H9 (cell line): ENCODE measurements at regions not wholly inside any gene's neighbourhood (a gene's known extent, or its start where the extent isn't known, plus 50 kb on each side); places are given as distances from the start of the nearest gene placed in this dataset.

Experiments used
- DNase-seq: peaks from one replicate; pipeline ENCODE4 v3.0.0-alpha.2; 2017
- H2AFZ ChIP-seq: one replicate; pipeline ENCODE4 v1.6.1; 2013; ENCODE audit warnings: mild to moderate bottlenecking, low read length, control low read depth, moderate library complexity
- H2AK5ac ChIP-seq: 2 replicates; pipeline ENCODE4 v1.6.1; 2013; ENCODE audit warnings: low read length, control low read depth, mixed read lengths; ENCODE audit not compliant: insufficient read length
- H2BK120ac ChIP-seq: one replicate; pipeline ENCODE4 v1.6.1; 2013; ENCODE audit warnings: low read depth, mild to moderate bottlenecking, low read length, control low read depth, inconsistent platforms; ENCODE audit not compliant: poor library complexity, severe bottlenecking
- H2BK12ac ChIP-seq: 2 replicates; pipeline ENCODE4 v1.6.1; 2013; ENCODE audit warnings: low read length, control low read depth, mixed read lengths, low read depth; ENCODE audit not compliant: insufficient read length
- H2BK15ac ChIP-seq: 2 replicates; pipeline ENCODE4 v1.6.1; 2013; ENCODE audit warnings: low read depth, low read length, control low read depth
- H2BK20ac ChIP-seq: one replicate; pipeline ENCODE4 v1.6.1; 2013; ENCODE audit warnings: low read depth, mild to moderate bottlenecking, low read length, control low read depth, inconsistent platforms; ENCODE audit not compliant: poor library complexity, severe bottlenecking
- H2BK5ac ChIP-seq: 2 replicates; pipeline ENCODE4 v1.6.1; 2013; ENCODE audit warnings: low read length, control low read depth, mixed read lengths; ENCODE audit not compliant: insufficient read length
- H3K14ac ChIP-seq: 2 replicates; pipeline ENCODE4 v1.6.1; 2013; ENCODE audit warnings: low read length, control low read depth; ENCODE audit not compliant: insufficient read depth
- H3K18ac ChIP-seq: 2 replicates; pipeline ENCODE4 v1.6.1; 2013; ENCODE audit warnings: low read depth, mild to moderate bottlenecking, mixed read lengths, low read length, control low read depth; ENCODE audit not compliant: insufficient read length
- H3K23ac ChIP-seq: 2 replicates; pipeline ENCODE4 v1.6.1; 2013; ENCODE audit warnings: low read length, control low read depth, mixed read lengths, low read depth; ENCODE audit not compliant: insufficient read length
- H3K23me2 ChIP-seq: 2 replicates; pipeline ENCODE4 v1.6.1; 2013; ENCODE audit warnings: low read depth, mild to moderate bottlenecking, mixed read lengths, low read length, control low read depth; ENCODE audit not compliant: insufficient read length, poor library complexity, severe bottlenecking
- H3K27ac ChIP-seq: 2 replicates; pipeline ENCODE4 v1.5.1; 2013; ENCODE audit warnings: low read length, control low read depth, mixed read lengths, low read depth; ENCODE audit not compliant: insufficient read length
- H3K27me3 ChIP-seq: 2 replicates; pipeline ENCODE4 v1.6.1; 2013; ENCODE audit warnings: low read length, control low read depth, inconsistent platforms; ENCODE audit not compliant: insufficient read depth
- H3K4ac ChIP-seq: 2 replicates; pipeline ENCODE4 v1.6.1; 2013; ENCODE audit warnings: low read depth, mild to moderate bottlenecking, control low read depth, inconsistent platforms, low read length, moderate library complexity
- H3K4me1 ChIP-seq: 2 replicates; pipeline ENCODE4 v1.6.1; 2013; ENCODE audit warnings: low read length, control low read depth, inconsistent platforms; ENCODE audit not compliant: insufficient read depth
- H3K4me2 ChIP-seq: 2 replicates; pipeline ENCODE4 v1.6.1; 2013; ENCODE audit warnings: low read length, control low read depth, mixed read lengths; ENCODE audit not compliant: insufficient read length, insufficient read depth
- H3K56ac ChIP-seq: 2 replicates; pipeline ENCODE4 v1.6.1; 2013; ENCODE audit warnings: low read depth, mild to moderate bottlenecking, mixed read lengths, low read length, control low read depth; ENCODE audit not compliant: insufficient read length
- H3K79me1 ChIP-seq: 2 replicates; pipeline ENCODE4 v1.6.1; 2013; ENCODE audit warnings: low read depth, mild to moderate bottlenecking, moderate library complexity, low read length, control low read depth, inconsistent platforms; ENCODE audit not compliant: insufficient read depth, poor library complexity, severe bottlenecking
- H3K79me2 ChIP-seq: 2 replicates; pipeline ENCODE4 v1.6.1; 2013; ENCODE audit warnings: low read length, control low read depth, inconsistent platforms; ENCODE audit not compliant: insufficient read depth
- H3K9ac ChIP-seq: 2 replicates; pipeline ENCODE4 v1.6.1; 2013; ENCODE audit warnings: low read length, control low read depth, mixed read lengths; ENCODE audit not compliant: insufficient read length; ENCODE audit errors: extremely low read depth
- H3K9me3 ChIP-seq: one replicate; pipeline ENCODE4 v1.6.1; 2013; ENCODE audit warnings: low read depth, low read length, inconsistent platforms; ENCODE audit not compliant: control insufficient read depth
- H3T11ph ChIP-seq: one replicate; pipeline ENCODE4 v1.6.1; 2013; ENCODE audit warnings: mild to moderate bottlenecking, low read length, control low read depth, inconsistent platforms
- H4K20me1 ChIP-seq: one replicate; pipeline ENCODE4 v1.6.1; 2013; ENCODE audit not compliant: control insufficient read depth, insufficient read length, insufficient read depth
- H4K5ac ChIP-seq: 2 replicates; pipeline ENCODE4 v1.6.1; 2013; ENCODE audit warnings: low read depth, mild to moderate bottlenecking, mixed read lengths, low read length, control low read depth; ENCODE audit not compliant: insufficient read length
- H4K8ac ChIP-seq: replicated peaks from 2 replicates; pipeline ENCODE4 v1.6.1; 2013; ENCODE audit warnings: low read length, control low read depth, mixed read lengths, low read depth; ENCODE audit not compliant: insufficient read length
- H4K91ac ChIP-seq: 2 replicates; pipeline ENCODE4 v1.6.1; 2013; ENCODE audit warnings: low read depth, mild to moderate bottlenecking, moderate library complexity, mixed read lengths, low read length, control low read depth; ENCODE audit not compliant: insufficient read length
- H3K27ac Mint-ChIP-seq, 3 experiments: 2 replicates in 2 of 3; 3 replicates in 1 of 3; pipeline ENCODE4 v1.8.0; 2020 to 2021; ENCODE audit warnings: mixed read lengths in 3 of 3, mild to moderate bottlenecking in 1 of 3, moderate library complexity in 1 of 3
- H3K27me3 Mint-ChIP-seq: 2 replicates; pipeline ENCODE4 v1.8.0; 2021; ENCODE audit warnings: low read depth, mild to moderate bottlenecking, moderate library complexity, mixed read lengths
- H3K36me3 Mint-ChIP-seq, 3 experiments: 2 replicates in 2 of 3; 3 replicates in 1 of 3; pipeline ENCODE4 v1.8.0; 2020 to 2021; ENCODE audit warnings: low read depth in 3 of 3, mixed read lengths in 3 of 3; ENCODE audit not compliant: insufficient read depth in 1 of 3
- H3K4me1 Mint-ChIP-seq, 2 experiments: 2 replicates each; pipeline ENCODE4 v1.8.0; 2020; ENCODE audit warnings: mixed read lengths in 2 of 2
- H3K4me3 Mint-ChIP-seq, 2 experiments: 2 replicates in 1 of 2; 3 replicates in 1 of 2; pipeline ENCODE4 v1.8.0; 2020 to 2021; ENCODE audit warnings: mild to moderate bottlenecking in 2 of 2, mixed read lengths in 2 of 2, moderate library complexity in 1 of 2
- H3K9me3 Mint-ChIP-seq, 2 experiments: 2 replicates in 1 of 2; 3 replicates in 1 of 2; pipeline ENCODE4 v1.8.0; 2020; ENCODE audit warnings: mild to moderate bottlenecking in 2 of 2, mixed read lengths in 2 of 2, moderate library complexity in 1 of 2
- CTCF ChIP-seq: fragments of 200-600 bp; sonication (generic); conservative IDR thresholded peaks from 3 replicates; pipeline ENCODE4 v1.8.0; 2021; ENCODE audit warnings: antibody characterized with exemption, mild to moderate bottlenecking
- WGBS: extraction: QIAGEN DNeasy Blood & Tissue Kit; methylation state at CpG from one replicate; pipeline ENCODE4 v1.1.7; 2013; ENCODE audit warnings: missing lambda C conversion rate, low lambda C conversion rate, mixed read lengths; ENCODE audit not compliant: insufficient read length; ENCODE audit errors: extremely low coverage; 5-methylcytosine and 5-hydroxymethylcytosine counted together

- no peak overlapping the region for H4K8ac ChIP-seq
- no peak overlapping the region for H3K4ac ChIP-seq
- no peak overlapping the region for H2BK20ac ChIP-seq
- H4K20me1 ChIP-seq = no peaks in the 10 kb centered on the region
- no peak overlapping the region for H2BK12ac ChIP-seq
- no peak overlapping the region for H2BK15ac ChIP-seq
- no peaks in the 10 kb centered on the region for H3K4me1 ChIP-seq
- Mint-ChIP-seq H3K4me1 (0 out of 4 replicates have a peak, but pooled peaks cover 0 to 2% of the 10 kb centered on the region in 2 experiments), H3K27me3 (no peaks in the 10 kb centered on the region), H3K4me3 (no peak overlapping the region), H3K36me3 (no peaks in the 10 kb centered on the region), H3K27ac (no peak overlapping the region), H3K9me3 (peaks cover 0 to 4% of the 10 kb centered on the region in 2 experiments; a peak in 2 of 5 replicates)
- H2AFZ ChIP-seq = no peak overlapping the region
- H3K23me2 ChIP-seq = no peaks in the 10 kb centered on the region
- H3K79me1 ChIP-seq = no peaks in the 10 kb centered on the region
- no peak overlapping the region for H3K18ac ChIP-seq
- H3K4me2 ChIP-seq = no peak overlapping the region
- H4K5ac ChIP-seq = no peak overlapping the region
- no peak overlapping the region for H3K27ac ChIP-seq
- H3K27me3 ChIP-seq = no peaks in the 10 kb centered on the region
- peak; percentile 57 for DNase-seq
- no peaks in the 10 kb centered on the region for H3K79me2 ChIP-seq
- H3K23ac ChIP-seq = no peak overlapping the region
- no peak overlapping the region for H2BK120ac ChIP-seq
- H3T11ph ChIP-seq = no peak overlapping the region
- H2BK5ac ChIP-seq = no peak overlapping the region
- TF ChIP-seq CTCF = peak; percentile 74
- no peak overlapping the region for H3K9ac ChIP-seq
- no CpG with 5 or more reads among the region's 9 CpGs for WGBS
- H2AK5ac ChIP-seq = no peak overlapping the region
- H3K56ac ChIP-seq = no peak overlapping the region
- no peak overlapping the region for H4K91ac ChIP-seq
- no peaks in the 10 kb centered on the region for H3K9me3 ChIP-seq
- H3K14ac ChIP-seq = no peak overlapping the region
Observed at GRCh38 chr21:32826329-32827167, 55.0 kb upstream of the PAXBP1 start.
